H1 (cell line): ENCODE measurements at regions not wholly inside any gene's neighbourhood (a gene's known extent, or its start where the extent isn't known, plus 50 kb on each side); places are given as distances from the start of the nearest gene placed in this dataset.

Experiments used
- CTCF ChIA-PET: fragments of 300-600 bp; sonication (Branson Sonifier 250); formaldehyde crosslinking; loops from one replicate; lab custom pipeline; 2021; ENCODE audit not compliant: partially characterized antibody; lab: Charles Lee
- POLR2A ChIA-PET: fragments of 300-600 bp; sonication (Branson Sonifier 250); formaldehyde crosslinking; loops from one replicate; lab custom pipeline; 2021; ENCODE audit warnings: inconsistent platforms; ENCODE audit not compliant: partially characterized antibody; lab: Charles Lee
- DNase-seq, 2 experiments: peaks; one replicate each; pipeline versions ENCODE4 v3.0.0 to v3.0.0-alpha.2; 2010 to 2022; ENCODE audit warnings: low spot score in 2 of 2, low read depth in 1 of 2, mixed read lengths in 1 of 2
- FAIRE-seq: peaks from 2 replicates; lab custom pipeline; 2011; peaks lifted over from hg19 to GRCh38; lab: Jason Lieb, UNC
- H2AFZ ChIP-seq: 2 replicates; pipeline ENCODE4 v1.8.1; 2012; ENCODE audit warnings: low read length, inconsistent platforms
- H2AK5ac ChIP-seq: 2 replicates; pipeline ENCODE4 v1.6.1; 2013; ENCODE audit warnings: low read depth, low read length
- H2BK120ac ChIP-seq: replicated peaks from 2 replicates; pipeline ENCODE3; 2013; ENCODE audit warnings: low read depth, low read length, inconsistent platforms
- H2BK12ac ChIP-seq: 2 replicates; pipeline ENCODE4 v1.6.1; 2013; ENCODE audit warnings: low read depth, low read length
- H2BK15ac ChIP-seq: 2 replicates; pipeline ENCODE4 v1.6.1; 2013; ENCODE audit warnings: low read length
- H2BK20ac ChIP-seq: 2 replicates; pipeline ENCODE4 v1.6.1; 2013; ENCODE audit warnings: low read length
- H2BK5ac ChIP-seq: 2 replicates; pipeline ENCODE4 v1.6.1; 2013; ENCODE audit warnings: low read depth, low read length
- H3K14ac ChIP-seq: 2 replicates; pipeline ENCODE4 v1.6.1; 2013; ENCODE audit warnings: inconsistent platforms; ENCODE audit not compliant: insufficient read length
- H3K18ac ChIP-seq: 2 replicates; pipeline ENCODE4 v1.6.1; 2013; ENCODE audit warnings: low read length; ENCODE audit errors: extremely low read depth
- H3K23ac ChIP-seq: 2 replicates; pipeline ENCODE4 v1.6.1; 2013; ENCODE audit warnings: inconsistent platforms; ENCODE audit not compliant: insufficient read length
- H3K23me2 ChIP-seq: 2 replicates; pipeline ENCODE4 v1.6.1; 2013; ENCODE audit warnings: low read depth, low read length
- H3K27ac ChIP-seq: 2 replicates; pipeline ENCODE4 v1.6.1; 2011; ENCODE audit warnings: low read depth, low read length, inconsistent platforms
- H3K27me3 ChIP-seq, 4 experiments: replicated peaks in 1 of 4; 1 replicate in 1 of 4; 2 replicates in 3 of 4; pipeline versions ENCODE4 v1.6.1 to v1.8.1; 2011 to 2013; ENCODE audit warnings: low read length in 3 of 4, mild to moderate bottlenecking in 3 of 4, inconsistent platforms in 2 of 4, mixed read lengths in 2 of 4, moderate library complexity in 1 of 4; ENCODE audit not compliant: control insufficient read depth in 3 of 4, insufficient read depth in 3 of 4; ENCODE audit errors: extremely low read depth in 1 of 4
- H3K36me3 ChIP-seq, 4 experiments: 2 replicates each; pipeline versions ENCODE4 v1.6.1 to v1.8.1; 2011 to 2013; ENCODE audit warnings: mild to moderate bottlenecking in 4 of 4, low read length in 3 of 4, moderate library complexity in 2 of 4, control low read depth in 1 of 4, inconsistent platforms in 1 of 4; ENCODE audit not compliant: insufficient read depth in 4 of 4, control insufficient read depth in 2 of 4
- H3K4ac ChIP-seq: replicated peaks from 2 replicates; pipeline ENCODE3; 2013; ENCODE audit warnings: low read length, low read depth, mixed read lengths, inconsistent platforms; ENCODE audit not compliant: insufficient read length
- H3K4me1 ChIP-seq, 4 experiments: replicated peaks in 1 of 4; 1 replicate in 1 of 4; 2 replicates in 3 of 4; pipeline versions ENCODE4 v1.6.1 to v1.8.1; 2011 to 2013; ENCODE audit warnings: low read length in 3 of 4, inconsistent platforms in 2 of 4, mixed read lengths in 1 of 4; ENCODE audit not compliant: insufficient read depth in 4 of 4, control insufficient read depth in 3 of 4
- H3K4me2 ChIP-seq, 2 experiments: 2 replicates each; pipeline versions ENCODE4 v1.6.1 to v1.8.1; 2011 to 2013; ENCODE audit warnings: low read depth in 2 of 2, low read length in 2 of 2, control low read depth in 1 of 2, inconsistent platforms in 1 of 2, mild to moderate bottlenecking in 1 of 2; ENCODE audit not compliant: insufficient read depth in 1 of 2
- H3K4me3 ChIP-seq, 4 experiments: fragments of 200-600, 300-600 bp in 1 of 4; sonication (generic), shearing (Covaris generic), sonication (Bioruptor Twin) in 1 of 4; 2 replicates each; pipeline versions ENCODE4 v1.5.1 to v1.8.1; 2011 to 2016; ENCODE audit warnings: low read length in 4 of 4, low read depth in 3 of 4, control low read depth in 2 of 4, inconsistent platforms in 2 of 4, mild to moderate bottlenecking in 2 of 4, mixed read lengths in 1 of 4, moderate library complexity in 1 of 4; ENCODE audit not compliant: insufficient read depth in 2 of 4; ENCODE audit errors: extremely low read depth in 1 of 4
- H3K56ac ChIP-seq: replicated peaks from 2 replicates; pipeline ENCODE3; 2013; ENCODE audit warnings: low read depth, mild to moderate bottlenecking, mixed read lengths, low read length, inconsistent platforms; ENCODE audit not compliant: insufficient read length
- H3K79me1 ChIP-seq: 2 replicates; pipeline ENCODE4 v1.6.1; 2013; ENCODE audit warnings: low read depth, low read length, control low read depth
- H3K79me2 ChIP-seq, 2 experiments: 2 replicates each; pipeline versions ENCODE4 v1.6.1 to v1.8.1; 2012 to 2013; ENCODE audit warnings: low read length in 2 of 2, mild to moderate bottlenecking in 2 of 2, inconsistent platforms in 1 of 2; ENCODE audit not compliant: insufficient read depth in 2 of 2, control insufficient read depth in 1 of 2
- H3K9ac ChIP-seq, 4 experiments: replicated peaks in 1 of 4; 1 replicate in 1 of 4; 2 replicates in 3 of 4; pipeline versions ENCODE4 v1.6.1 to v1.8.1; 2011 to 2013; ENCODE audit warnings: low read depth in 3 of 4, low read length in 3 of 4, control low read depth in 2 of 4, mild to moderate bottlenecking in 2 of 4, moderate library complexity in 2 of 4, inconsistent platforms in 1 of 4; ENCODE audit errors: extremely low read depth in 1 of 4
- H3K9me3 ChIP-seq, 2 experiments: 2 replicates each; pipeline versions ENCODE4 v1.6.1 to v1.8.1; 2012 to 2013; ENCODE audit warnings: mild to moderate bottlenecking in 2 of 2, moderate library complexity in 2 of 2, control low read depth in 1 of 2, inconsistent platforms in 1 of 2, low read depth in 1 of 2, low read length in 1 of 2, mixed read lengths in 1 of 2; ENCODE audit not compliant: insufficient read depth in 2 of 2
- H4K20me1 ChIP-seq, 2 experiments: replicated peaks in 1 of 2; 2 replicates each; pipeline versions ENCODE3 to v1.8.1; 2011 to 2013; ENCODE audit warnings: inconsistent platforms in 2 of 2, low read length in 2 of 2, mild to moderate bottlenecking in 1 of 2; ENCODE audit not compliant: insufficient read depth in 2 of 2, control insufficient read depth in 1 of 2
- H4K5ac ChIP-seq: 2 replicates; pipeline ENCODE4 v1.6.1; 2013; ENCODE audit warnings: low read length, low read depth, mixed read lengths, inconsistent platforms; ENCODE audit not compliant: insufficient read length
- H4K8ac ChIP-seq: 2 replicates; pipeline ENCODE4 v1.8.0; 2013; ENCODE audit warnings: mild to moderate bottlenecking, moderate library complexity, low read length, inconsistent platforms; ENCODE audit not compliant: insufficient read depth; ENCODE audit errors: extremely low read depth
- H4K91ac ChIP-seq: replicated peaks from 2 replicates; pipeline ENCODE3; 2013; ENCODE audit warnings: low read length, mixed read lengths, inconsistent platforms; ENCODE audit not compliant: insufficient read length
- ASH2L ChIP-seq: fragments of 200-600, 300-600 bp; sonication (generic); IDR thresholded peaks from one replicate; pipeline ENCODE4 v1.7.1; 2017; ENCODE audit warnings: low read length
- BRCA1 ChIP-seq: IDR thresholded peaks from 2 replicates; pipeline ENCODE4 v1.6.1; 2012; ENCODE audit warnings: low read depth, low read length, improper control_type of control experiment
- CHD1 ChIP-seq: IDR thresholded peaks from 2 replicates; pipeline ENCODE4 v1.6.1; 2012; ENCODE audit warnings: low read depth, low read length, improper control_type of control experiment
- EP300 ChIP-seq, 2 experiments: IDR thresholded peaks; 1 replicate in 1 of 2; 2 replicates in 1 of 2; pipeline ENCODE4 v1.6.1; 2011 to 2012; ENCODE audit warnings: low read depth in 2 of 2, low read length in 2 of 2, mild to moderate bottlenecking in 2 of 2, borderline replicate concordance in 1 of 2, inconsistent platforms in 1 of 2, moderate library complexity in 1 of 2
- EZH2 ChIP-seq: fragments of 200-600 bp; sonication (generic); IDR thresholded peaks from 2 replicates; pipeline ENCODE4 v1.7.1; 2012; ENCODE audit warnings: low read depth, mild to moderate bottlenecking, moderate library complexity, low read length, inconsistent platforms; ENCODE audit not compliant: severe bottlenecking
- HDAC2 ChIP-seq, 2 experiments: fragments of 300-600 bp in 1 of 2; sonication (generic) in 1 of 2; IDR thresholded peaks; 2 replicates each; pipeline ENCODE4 v1.6.1; 2011 to 2012; ENCODE audit warnings: low read depth in 2 of 2, low read length in 2 of 2, mild to moderate bottlenecking in 2 of 2, moderate library complexity in 2 of 2, borderline replicate concordance in 1 of 2, inconsistent platforms in 1 of 2
- KDM1A ChIP-seq: fragments of 200-600, 300-600 bp; sonication (generic); IDR thresholded peaks from 2 replicates; pipeline ENCODE4 v1.7.1; 2016; ENCODE audit warnings: mild to moderate bottlenecking, low read length, borderline replicate concordance
- TAF1 ChIP-seq: IDR thresholded peaks from 2 replicates; pipeline ENCODE4 v1.6.1; 2011; ENCODE audit warnings: mild to moderate bottlenecking, low read depth, low read length
- YY1 ChIP-seq: IDR thresholded peaks from 2 replicates; pipeline ENCODE4 v1.6.1; 2011; ENCODE audit warnings: low read depth, mild to moderate bottlenecking, low read length
- WGBS, 2 experiments: shearing (Covaris generic) in 1 of 2; methylation state at CpG; one replicate each; pipeline versions ENCODE4 v1.1.6 to v1.1.7; 2013 to 2015; ENCODE audit warnings: low lambda C conversion rate in 2 of 2, mixed read lengths in 2 of 2, inconsistent platforms in 1 of 2, low coverage in 1 of 2, missing lambda C conversion rate in 1 of 2; ENCODE audit not compliant: insufficient replicate concordance in 2 of 2, insufficient coverage in 1 of 2, insufficient read length in 1 of 2; ENCODE audit errors: extremely low coverage in 1 of 2, missing lambda C conversion rate in 1 of 2; 5-methylcytosine and 5-hydroxymethylcytosine counted together
- TF ChIP-seq, protein P1 (sequence below): IDR thresholded peaks from 2 replicates; pipeline ENCODE4 v1.6.1; 2012; ENCODE audit warnings: inconsistent platforms
- TF ChIP-seq, protein P2 (sequence below): IDR thresholded peaks from 2 replicates; pipeline ENCODE4 v1.6.1; 2011; ENCODE audit warnings: low read depth, mild to moderate bottlenecking, low read length; ENCODE audit not compliant: insufficient read depth

DNA sequence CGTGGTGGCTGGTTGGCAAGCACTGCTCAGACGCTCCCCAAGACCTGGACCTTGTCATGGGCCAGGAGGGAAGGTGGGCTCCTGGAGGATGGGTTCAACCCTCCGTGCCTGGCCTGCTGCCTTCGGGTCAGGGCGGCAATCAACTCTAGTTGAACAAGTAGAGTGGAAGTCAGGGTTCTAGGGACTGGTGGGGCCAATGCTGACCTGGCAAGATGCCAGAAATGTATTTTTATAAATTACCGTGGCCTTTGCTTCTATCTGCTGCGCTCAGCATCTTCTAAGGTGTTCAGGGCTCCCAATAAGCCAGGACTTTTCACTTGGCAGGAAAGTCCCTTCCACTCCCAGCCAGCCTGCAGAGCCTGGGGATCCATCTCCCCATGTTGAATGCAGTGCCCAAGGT is 207.1 kb upstream of the N4BP1 start:
- Histone ChIP-seq H3K23ac (no peak overlapping the region), H4K5ac (no peak overlapping the region), H3K9me3 (no peaks in the 10 kb centered on the region), H3K4me1 (no peaks in the 10 kb centered on the region; a peak in 1 of 7 replicates), H3K18ac (no peak overlapping the region), H2BK20ac (no peak overlapping the region), H3K27ac (no peak overlapping the region), H4K20me1 (no peaks in the 10 kb centered on the region), H2BK5ac (no peak overlapping the region), H2BK120ac (no peak overlapping the region), H3K4me3 (no peak overlapping the region), H4K91ac (no peak overlapping the region), H3K23me2 (no peaks in the 10 kb centered on the region), H3K79me1 (no peaks in the 10 kb centered on the region), H3K27me3 (peaks cover 0 to 5% (median 4%) of the 10 kb centered on the region in 4 experiments; a peak in 4 of 7 replicates), H2AFZ (no peak overlapping the region), H3K56ac (no peak overlapping the region), H3K14ac (no peak overlapping the region), H3K79me2 (no peaks in the 10 kb centered on the region), H2BK12ac (no peak overlapping the region), H3K4ac (no peak overlapping the region), H2BK15ac (no peak overlapping the region), H3K4me2 (no peak overlapping the region), H3K36me3 (no peaks in the 10 kb centered on the region), H4K8ac (no peak overlapping the region)
- POLR2A ChIA-PET = no interaction called here
- no peak for FAIRE-seq
- DNase-seq = no peak
- 92% methylated on average over 7 of the region's 7 CpGs; no CpG with 5 or more reads in 1 of the 2 experiments for WGBS, 2 experiments
- CTCF ChIA-PET = interaction anchor here (0.9 to 1.3 kb wide), 3 partner anchors 15 to 533 kb away, joined by 3 to 5 read pairs (median 3); no protein-coding TSS in a partner anchor
- TF ChIP-seq EZH2 (no peak), YY1 (no peak), HDAC2 (IDR thresholded peaks at IDR 0.05; ENCODE audit: borderline replicate concordance in 1 of 2, low read depth in 2 of 2, low read length in 2 of 2) (no peak), EP300 (IDR thresholded peaks at IDR 0.05; ENCODE audit: borderline replicate concordance in 1 of 2, low read depth in 2 of 2, low read length in 2 of 2) (no peak), ASH2L (no peak), CHD1 (no peak), TAF1 (no peak), KDM1A (no peak), BRCA1 (no peak)
- TF ChIP-seq, protein P1, sequence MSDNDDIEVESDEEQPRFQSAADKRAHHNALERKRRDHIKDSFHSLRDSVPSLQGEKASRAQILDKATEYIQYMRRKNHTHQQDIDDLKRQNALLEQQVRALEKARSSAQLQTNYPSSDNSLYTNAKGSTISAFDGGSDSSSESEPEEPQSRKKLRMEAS = no peak
- TF ChIP-seq, protein P2, sequence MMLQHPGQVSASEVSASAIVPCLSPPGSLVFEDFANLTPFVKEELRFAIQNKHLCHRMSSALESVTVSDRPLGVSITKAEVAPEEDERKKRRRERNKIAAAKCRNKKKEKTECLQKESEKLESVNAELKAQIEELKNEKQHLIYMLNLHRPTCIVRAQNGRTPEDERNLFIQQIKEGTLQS = no peak
- TF ChIP-seq, all 59 proteins: peak for 0
- Histone ChIP-seq H2AK5ac (no peak overlapping the region), H3K9ac (no peak overlapping the region)
